ENCODE measurements at regions not wholly inside any gene's neighbourhood (a gene's known extent, or its start where the extent isn't known, plus 50 kb on each side); places are given as distances from the start of the nearest gene placed in this dataset.

GRCh38 chr6:133034509-133035206, 206.5 kb upstream of the EYA4 start:
- no peaks in the 10 kb centered on the region for H3K79me1 ChIP-seq (ENCODE audit: insufficient read depth, low read depth, low read length, poor library complexity, severe bottlenecking)
- no peak overlapping the region for H3K4me2 ChIP-seq (ENCODE audit: insufficient read depth, insufficient read length, low read length)
- no peak overlapping the region for H4K8ac ChIP-seq (replicated peaks; ENCODE audit: insufficient read length, low read depth, low read length)
- no peak overlapping the region for H2BK120ac ChIP-seq (ENCODE audit: low read depth, low read length, poor library complexity, severe bottlenecking)
- no peak overlapping the region for H2AK5ac ChIP-seq (ENCODE audit: insufficient read length, low read length)
- no peak overlapping the region for H3T11ph ChIP-seq (ENCODE audit: low read length)
- no peak for DNase-seq
- no peak overlapping the region for H4K5ac ChIP-seq (ENCODE audit: insufficient read length, low read depth, low read length)
- Mint-ChIP-seq H3K4me1 (no peaks in the 10 kb centered on the region), H3K4me3 (no peak overlapping the region), H3K9me3 (no peaks in the 10 kb centered on the region), H3K27ac (no peak overlapping the region), H3K27me3 (ENCODE audit: low read depth) (no peaks in the 10 kb centered on the region), H3K36me3 (ENCODE audit: insufficient read depth in 1 of 3, low read depth in 3 of 3) (no peaks in the 10 kb centered on the region)
- no peak overlapping the region for H2AFZ ChIP-seq (ENCODE audit: low read length)
- TF ChIP-seq CTCF (conservative IDR thresholded peaks at IDR 0.05) = no peak
- no peaks in the 10 kb centered on the region for H3K79me2 ChIP-seq (ENCODE audit: insufficient read depth, low read length)
- no peak overlapping the region for H3K23ac ChIP-seq (ENCODE audit: insufficient read length, low read depth, low read length)
- H3K9ac ChIP-seq (ENCODE audit: extremely low read depth, insufficient read length, low read length) = no peak overlapping the region
- no peak overlapping the region for H3K4ac ChIP-seq (ENCODE audit: low read depth, low read length)
- H3K4me1 ChIP-seq (ENCODE audit: insufficient read depth, low read length) = no peaks in the 10 kb centered on the region
- H4K91ac ChIP-seq (ENCODE audit: insufficient read length, low read depth, low read length) = no peak overlapping the region
- H3K56ac ChIP-seq (ENCODE audit: insufficient read length, low read depth, low read length) = no peak overlapping the region
- H2BK15ac ChIP-seq (ENCODE audit: low read depth, low read length) = no peak overlapping the region
- H3K27me3 ChIP-seq (ENCODE audit: insufficient read depth, low read length) = no peaks in the 10 kb centered on the region
- H3K9me3 ChIP-seq (ENCODE audit: control insufficient read depth, low read depth, low read length) = no peaks in the 10 kb centered on the region
- no peaks in the 10 kb centered on the region for H4K20me1 ChIP-seq (ENCODE audit: control insufficient read depth, insufficient read depth, insufficient read length)
- H2BK5ac ChIP-seq (ENCODE audit: insufficient read length, low read length) = no peak overlapping the region
- H3K14ac ChIP-seq (ENCODE audit: insufficient read depth, low read length) = no peak overlapping the region
- no peak overlapping the region for H3K18ac ChIP-seq (ENCODE audit: insufficient read length, low read depth, low read length)
- H2BK12ac ChIP-seq (ENCODE audit: insufficient read length, low read depth, low read length) = no peak overlapping the region
- H2BK20ac ChIP-seq (ENCODE audit: low read depth, low read length, poor library complexity, severe bottlenecking) = no peak overlapping the region
- H3K23me2 ChIP-seq (ENCODE audit: insufficient read length, low read depth, low read length, poor library complexity, severe bottlenecking) = no peaks in the 10 kb centered on the region
- WGBS (ENCODE audit: extremely low coverage, insufficient read length, low lambda C conversion rate) = no CpG with 5 or more reads among the region's 8 CpGs
- H3K27ac ChIP-seq (ENCODE audit: insufficient read length, low read depth, low read length) = no peak overlapping the region
